GM19328 (cell line): ENCODE measurements at regions not wholly inside any gene's neighbourhood (a gene's known extent, or its start where the extent isn't known, plus 50 kb on each side); places are given as distances from the start of the nearest gene placed in this dataset.
"Not testable (repeated sequence)": the region's sequence is repeated elsewhere in the genome, so short reads cannot be mapped to it uniquely, and the experiment has no call there.

Source experiments
- ATAC-seq: cut with Tn5 transposase; IDR thresholded peaks from one replicate; pipeline ENCODE4 v1.9.1; 2021; ENCODE audit warnings: mild to moderate bottlenecking, moderate library complexity; ENCODE audit not compliant: unreplicated experiment

- no peak for ATAC-seq
Observed at GRCh38 chr18:1037776-1038175, 133.1 kb downstream of the ADCYAP1 start.

- no peak for ATAC-seq
Observed at GRCh38 chr18:1039421-1039820, 134.8 kb downstream of the ADCYAP1 start.

GRCh38 chr18:1043039-1043438 lies 138.4 kb downstream of the ADCYAP1 start:
- not testable (repeated sequence) for ATAC-seq

GRCh38 chr18:1045658-1046057 lies 141.0 kb downstream of the ADCYAP1 start:
- no peak for ATAC-seq

GRCh38 chr18:1047406-1047805 lies 142.7 kb downstream of the ADCYAP1 start:
- no peak for ATAC-seq

GRCh38 chr18:1048032-1048431 lies 143.4 kb downstream of the ADCYAP1 start:
- ATAC-seq: no peak

- no peak for ATAC-seq
Observed at GRCh38 chr18:1049173-1049572, 144.5 kb downstream of the ADCYAP1 start.

GRCh38 chr18:1050012-1050657 lies 145.5 kb downstream of the ADCYAP1 start:
- no peak for ATAC-seq

- ATAC-seq: no peak
Observed at GRCh38 chr18:1052301-1052700, 147.6 kb downstream of the ADCYAP1 start.

- ATAC-seq: no peak
Observed at GRCh38 chr18:1053331-1054315, 149.0 kb downstream of the ADCYAP1 start.

- no peak for ATAC-seq
Observed at GRCh38 chr18:1056404-1056803, 151.7 kb downstream of the ADCYAP1 start.

GRCh38 chr18:1057367-1057766 lies 152.7 kb downstream of the ADCYAP1 start:
- ATAC-seq: no peak

- ATAC-seq: no peak
Observed at GRCh38 chr18:1062588-1062987, 157.9 kb downstream of the ADCYAP1 start.

- no peak for ATAC-seq
Observed at GRCh38 chr18:1075322-1075721, 170.7 kb downstream of the ADCYAP1 start.

GRCh38 chr18:1075876-1076275 lies 171.2 kb downstream of the ADCYAP1 start:
- ATAC-seq: no peak

GRCh38 chr18:1078301-1078700 lies 173.6 kb downstream of the ADCYAP1 start:
- no peak for ATAC-seq

- ATAC-seq: not testable (repeated sequence)
Observed at GRCh38 chr18:1083675-1084074, 179.0 kb downstream of the ADCYAP1 start.

- ATAC-seq: no peak
Observed at GRCh38 chr18:1090758-1091157, 186.1 kb downstream of the ADCYAP1 start.

- no peak for ATAC-seq
Observed at GRCh38 chr18:1092228-1092627, 187.6 kb downstream of the ADCYAP1 start.

GRCh38 chr18:1094409-1094808 lies 189.7 kb downstream of the ADCYAP1 start:
- no peak for ATAC-seq

- not testable (repeated sequence) for ATAC-seq
Observed at GRCh38 chr18:1097991-1098735, 193.5 kb downstream of the ADCYAP1 start.
